ENCODE measurements at regions not wholly inside any gene's neighbourhood (a gene's known extent, or its start where the extent isn't known, plus 50 kb on each side); places are given as distances from the start of the nearest gene placed in this dataset.

DNA sequence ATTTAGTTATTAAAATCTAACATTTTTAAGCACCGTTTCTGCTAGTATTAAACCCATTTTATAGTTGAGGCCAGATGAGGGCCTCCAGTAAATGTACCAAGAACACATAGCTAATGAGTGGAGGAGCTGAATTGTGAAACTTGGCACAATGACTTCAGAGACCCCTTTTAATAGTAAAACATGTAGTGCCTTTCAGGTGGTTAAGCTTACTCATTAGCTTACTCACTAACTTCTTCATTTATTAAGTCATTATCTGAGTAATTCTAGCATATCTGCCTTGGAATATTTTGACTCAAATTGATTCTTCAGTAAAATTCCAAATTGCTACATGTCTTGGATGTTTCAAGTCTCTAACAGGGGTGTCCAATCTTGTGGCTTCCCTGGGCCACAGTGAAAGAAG lies 735.2 kb downstream of the LIG4 start:
- TF ChIP-seq EZH2 (IDR thresholded peaks at IDR 0.05; ENCODE audit: insufficient read depth, low read length), result no peak
- TF ChIP-seq, protein P1, sequence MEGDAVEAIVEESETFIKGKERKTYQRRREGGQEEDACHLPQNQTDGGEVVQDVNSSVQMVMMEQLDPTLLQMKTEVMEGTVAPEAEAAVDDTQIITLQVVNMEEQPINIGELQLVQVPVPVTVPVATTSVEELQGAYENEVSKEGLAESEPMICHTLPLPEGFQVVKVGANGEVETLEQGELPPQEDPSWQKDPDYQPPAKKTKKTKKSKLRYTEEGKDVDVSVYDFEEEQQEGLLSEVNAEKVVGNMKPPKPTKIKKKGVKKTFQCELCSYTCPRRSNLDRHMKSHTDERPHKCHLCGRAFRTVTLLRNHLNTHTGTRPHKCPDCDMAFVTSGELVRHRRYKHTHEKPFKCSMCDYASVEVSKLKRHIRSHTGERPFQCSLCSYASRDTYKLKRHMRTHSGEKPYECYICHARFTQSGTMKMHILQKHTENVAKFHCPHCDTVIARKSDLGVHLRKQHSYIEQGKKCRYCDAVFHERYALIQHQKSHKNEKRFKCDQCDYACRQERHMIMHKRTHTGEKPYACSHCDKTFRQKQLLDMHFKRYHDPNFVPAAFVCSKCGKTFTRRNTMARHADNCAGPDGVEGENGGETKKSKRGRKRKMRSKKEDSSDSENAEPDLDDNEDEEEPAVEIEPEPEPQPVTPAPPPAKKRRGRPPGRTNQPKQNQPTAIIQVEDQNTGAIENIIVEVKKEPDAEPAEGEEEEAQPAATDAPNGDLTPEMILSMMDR (IDR thresholded peaks at IDR 0.05; ENCODE audit: insufficient read depth, low read depth, low read length), result no peak

Data from astrocyte (in vitro differentiated cells and primary cell).